OCI-LY1 (cell line): ENCODE measurements at regions not wholly inside any gene's neighbourhood (a gene's known extent, or its start where the extent isn't known, plus 50 kb on each side); places are given as distances from the start of the nearest gene placed in this dataset.
"Not testable (repeated sequence)": the region's sequence is repeated elsewhere in the genome, so short reads cannot be mapped to it uniquely, and the experiment has no call there.

Source experiments
- H2AFZ ChIP-seq: fragments of 200-600 bp; sonication (generic), shearing (Covaris generic); 2 replicates; pipeline ENCODE4 v1.6.0; 2014; ENCODE audit warnings: antibody characterized with exemption, mild to moderate bottlenecking, low read length
- H3F3A ChIP-seq: fragments of 200-600 bp; sonication (generic), shearing (Covaris generic); 2 replicates; pipeline ENCODE4 v1.6.0; 2014; ENCODE audit warnings: mild to moderate bottlenecking, antibody characterized with exemption, low read length, moderate library complexity; ENCODE audit not compliant: insufficient read depth
- H3K27ac ChIP-seq: fragments of 200-600 bp; sonication (generic); 2 replicates; pipeline ENCODE4 v1.5.1; 2014; ENCODE audit warnings: low read length, mixed run types, mild to moderate bottlenecking, low read depth; ENCODE audit not compliant: poor library complexity, severe bottlenecking
- H3K27me3 ChIP-seq: fragments of 200-600 bp; sonication (generic); 2 replicates; pipeline ENCODE4 v1.6.0; 2014; ENCODE audit warnings: antibody characterized with exemption, mild to moderate bottlenecking, low read length, moderate library complexity; ENCODE audit not compliant: insufficient read depth
- H3K36me3 ChIP-seq: fragments of 200-600 bp; sonication (generic); 2 replicates; pipeline ENCODE4 v1.6.1; 2014; ENCODE audit warnings: mild to moderate bottlenecking, antibody characterized with exemption, low read length, moderate library complexity, mixed read lengths; ENCODE audit not compliant: insufficient read depth
- H3K4me1 ChIP-seq: fragments of 200-600 bp; sonication (generic); 2 replicates; pipeline ENCODE4 v1.5.1; 2014; ENCODE audit warnings: mild to moderate bottlenecking, low read length, moderate library complexity; ENCODE audit not compliant: insufficient read depth, severe bottlenecking
- H3K4me2 ChIP-seq: fragments of 200-600 bp; sonication (generic), shearing (Covaris generic); 2 replicates; pipeline ENCODE4 v1.6.1; 2014; ENCODE audit warnings: low read length
- H3K4me3 ChIP-seq: fragments of 200-600 bp; sonication (generic); 2 replicates; pipeline ENCODE4 v1.5.1; 2014; ENCODE audit warnings: low read length, low read depth, mild to moderate bottlenecking, mixed read lengths; ENCODE audit not compliant: poor library complexity, severe bottlenecking
- H3K79me2 ChIP-seq: fragments of 200-600 bp; shearing (Covaris generic); 2 replicates; pipeline ENCODE4 v1.6.1; 2016; ENCODE audit warnings: mixed run types, low read length, mixed read lengths; ENCODE audit not compliant: insufficient read depth
- H3K9ac ChIP-seq: fragments of 200-600 bp; sonication (generic), shearing (Covaris generic); 2 replicates; pipeline ENCODE4 v1.6.1; 2014; ENCODE audit warnings: mild to moderate bottlenecking, low read length, mixed read lengths
- H3K9me2 ChIP-seq: fragments of 200-600 bp; sonication (generic), shearing (Covaris generic); 2 replicates; pipeline ENCODE4 v1.6.1; 2014; ENCODE audit warnings: low read depth, mild to moderate bottlenecking, low read length, mixed read lengths
- H3K9me3 ChIP-seq: fragments of 200-600 bp; shearing (Covaris generic); 2 replicates; pipeline ENCODE4 v1.6.1; 2014; ENCODE audit warnings: low read length, mixed read lengths
- H4K20me1 ChIP-seq: fragments of 200-600 bp; sonication (generic), shearing (Covaris generic); 2 replicates; pipeline ENCODE4 v1.6.0; 2016; ENCODE audit warnings: mild to moderate bottlenecking, low read length; ENCODE audit not compliant: insufficient read depth
- CTCF ChIP-seq: fragments of 200-600 bp; sonication (generic), shearing (Covaris generic); IDR thresholded peaks from 2 replicates; pipeline ENCODE4 v1.5.1; 2017; ENCODE audit warnings: mild to moderate bottlenecking, antibody characterized with exemption, low read length, moderate library complexity, mixed read lengths
- EZH2 ChIP-seq: fragments of 200-600 bp; sonication (generic), shearing (Covaris generic); IDR thresholded peaks from 2 replicates; pipeline ENCODE4 v1.8.0; 2017; ENCODE audit warnings: borderline replicate concordance, mixed run types, mild to moderate bottlenecking, antibody characterized with exemption, low read length, moderate library complexity, mixed read lengths

- no peak overlapping the region for H3K27ac ChIP-seq
- H3K36me3 ChIP-seq = no peaks in the 10 kb centered on the region
- H3K4me2 ChIP-seq = no peak overlapping the region
- no peaks in the 10 kb centered on the region for H3K9me2 ChIP-seq
- H3K27me3 ChIP-seq = no peaks in the 10 kb centered on the region
- no peak overlapping the region for H2AFZ ChIP-seq
- TF ChIP-seq CTCF = no peak
- no peak for TF ChIP-seq EZH2
- no peak overlapping the region for H3K9ac ChIP-seq
- H4K20me1 ChIP-seq = no peaks in the 10 kb centered on the region
- H3K9me3 ChIP-seq = no peaks in the 10 kb centered on the region
- H3F3A ChIP-seq = no peaks in the 10 kb centered on the region
- no peaks in the 10 kb centered on the region for H3K4me1 ChIP-seq
- no peak overlapping the region for H3K4me3 ChIP-seq
- H3K79me2 ChIP-seq = no peaks in the 10 kb centered on the region
Observed at GRCh38 chr1:228887960-228888359, 152.7 kb downstream of the RHOU start.

DNA sequence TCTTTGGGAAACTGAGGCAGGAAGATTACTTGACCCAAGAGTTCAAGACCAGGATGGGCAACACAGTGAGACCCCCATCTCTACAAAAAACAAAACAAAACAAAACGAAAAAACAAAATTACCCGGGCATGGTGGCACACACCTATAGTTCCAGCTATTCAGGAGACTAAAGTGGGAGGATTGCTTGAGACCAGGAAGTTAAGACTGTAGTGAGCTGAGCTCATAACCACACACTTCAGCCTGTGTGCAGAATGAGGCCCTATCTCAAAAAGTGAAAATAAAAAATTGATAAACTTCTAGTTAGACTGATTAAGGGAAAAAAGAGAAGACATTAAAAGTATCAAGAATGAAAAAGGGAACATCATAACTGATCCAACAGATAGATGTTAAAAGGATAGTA, 154.0 kb downstream of the RHOU start:
- no peak overlapping the region for H3K27ac ChIP-seq
- no peak overlapping the region for H3K4me3 ChIP-seq
- H4K20me1 ChIP-seq = no peaks in the 10 kb centered on the region
- no peaks in the 10 kb centered on the region for H3K4me1 ChIP-seq
- no peak for TF ChIP-seq CTCF
- TF ChIP-seq EZH2 = no peak
- no peaks in the 10 kb centered on the region for H3K27me3 ChIP-seq
- H3K9ac ChIP-seq = no peak overlapping the region
- no peaks in the 10 kb centered on the region for H3K9me2 ChIP-seq
- no peaks in the 10 kb centered on the region for H3K79me2 ChIP-seq
- no peaks in the 10 kb centered on the region for H3K9me3 ChIP-seq
- no peaks in the 10 kb centered on the region for H3F3A ChIP-seq
- no peak overlapping the region for H3K4me2 ChIP-seq
- no peak overlapping the region for H2AFZ ChIP-seq
- no peaks in the 10 kb centered on the region for H3K36me3 ChIP-seq

- H3F3A ChIP-seq = no peaks in the 10 kb centered on the region
- H3K9me3 ChIP-seq = no peaks in the 10 kb centered on the region
- no peak for TF ChIP-seq CTCF
- no peak for TF ChIP-seq EZH2
- H3K4me2 ChIP-seq = no peak overlapping the region
- H4K20me1 ChIP-seq = no peaks in the 10 kb centered on the region
- H3K36me3 ChIP-seq = no peaks in the 10 kb centered on the region
- no peak overlapping the region for H3K9ac ChIP-seq
- H3K4me1 ChIP-seq = no peaks in the 10 kb centered on the region
- H3K27ac ChIP-seq = no peak overlapping the region
- H2AFZ ChIP-seq = no peak overlapping the region
- H3K4me3 ChIP-seq = no peak overlapping the region
- no peaks in the 10 kb centered on the region for H3K27me3 ChIP-seq
- H3K79me2 ChIP-seq = no peaks in the 10 kb centered on the region
- no peaks in the 10 kb centered on the region for H3K9me2 ChIP-seq
Observed at GRCh38 chr1:228891272-228892034, 156.2 kb downstream of the RHOU start.

DNA sequence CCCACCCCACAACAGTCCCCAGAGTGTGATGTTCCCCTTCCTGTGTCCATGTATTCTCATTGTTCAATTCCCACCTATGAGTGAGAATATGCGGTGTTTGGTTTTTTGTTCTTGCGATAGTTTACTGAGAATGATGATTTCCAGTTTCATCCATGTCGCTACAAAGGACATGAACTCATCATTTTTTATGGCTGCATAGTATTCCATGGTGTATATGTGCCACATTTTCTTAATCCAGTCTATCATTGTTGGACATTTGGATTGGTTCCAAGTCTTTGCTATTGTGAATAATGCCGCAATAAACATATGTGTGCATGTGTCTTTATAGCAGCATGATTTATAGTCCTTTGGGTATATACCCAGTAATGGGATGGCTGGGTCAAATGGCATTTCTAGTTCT, 156.9 kb downstream of the RHOU start:
- not testable (repeated sequence) for H3K4me3 ChIP-seq, H3K9me2 ChIP-seq, H3K4me2 ChIP-seq, H3K4me1 ChIP-seq, H4K20me1 ChIP-seq, H2AFZ ChIP-seq, H3K27ac ChIP-seq, H3K9me3 ChIP-seq, H3K36me3 ChIP-seq, H3K27me3 ChIP-seq, H3K9ac ChIP-seq, H3F3A ChIP-seq, H3K79me2 ChIP-seq
